Fibroblast of villous mesenchyme (primary cell): ENCODE measurements at regions not wholly inside any gene's neighbourhood (a gene's known extent, or its start where the extent isn't known, plus 50 kb on each side); places are given as distances from the start of the nearest gene placed in this dataset.

Experiments used
- DNase-seq: peaks from one replicate; pipeline ENCODE4 v3.0.0-alpha.2; 2010; ENCODE audit warnings: low read depth
- H3K4me3 ChIP-seq: 2 replicates; pipeline ENCODE4 v1.5.1; 2011; ENCODE audit warnings: low read depth, mild to moderate bottlenecking, low read length
- TF ChIP-seq, protein P1 (sequence below): IDR thresholded peaks from 2 replicates; pipeline ENCODE4 v1.5.1; 2012; ENCODE audit warnings: low read depth, mild to moderate bottlenecking, low read length; ENCODE audit not compliant: insufficient read depth

DNA sequence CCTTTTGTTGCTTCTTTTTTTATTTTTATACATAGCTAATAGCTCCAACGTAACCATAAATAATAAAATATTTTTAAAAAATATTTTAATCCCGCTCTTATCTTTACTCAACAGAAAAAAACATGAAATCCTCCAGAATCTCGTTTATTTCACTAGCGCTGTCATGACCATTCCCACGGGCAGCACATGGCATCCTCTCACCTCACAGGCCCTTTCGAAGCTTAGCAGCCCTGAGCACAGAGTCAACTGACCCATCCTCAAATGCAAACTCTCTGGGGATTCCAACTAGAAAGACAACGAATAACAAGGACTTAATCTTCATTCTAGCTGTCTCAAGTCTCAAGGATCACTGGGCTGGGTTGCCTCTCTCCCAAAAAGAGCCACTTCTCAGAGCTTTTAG lies 285.9 kb upstream of the PPARGC1A start:
- no peak for DNase-seq
- TF ChIP-seq, protein P1, sequence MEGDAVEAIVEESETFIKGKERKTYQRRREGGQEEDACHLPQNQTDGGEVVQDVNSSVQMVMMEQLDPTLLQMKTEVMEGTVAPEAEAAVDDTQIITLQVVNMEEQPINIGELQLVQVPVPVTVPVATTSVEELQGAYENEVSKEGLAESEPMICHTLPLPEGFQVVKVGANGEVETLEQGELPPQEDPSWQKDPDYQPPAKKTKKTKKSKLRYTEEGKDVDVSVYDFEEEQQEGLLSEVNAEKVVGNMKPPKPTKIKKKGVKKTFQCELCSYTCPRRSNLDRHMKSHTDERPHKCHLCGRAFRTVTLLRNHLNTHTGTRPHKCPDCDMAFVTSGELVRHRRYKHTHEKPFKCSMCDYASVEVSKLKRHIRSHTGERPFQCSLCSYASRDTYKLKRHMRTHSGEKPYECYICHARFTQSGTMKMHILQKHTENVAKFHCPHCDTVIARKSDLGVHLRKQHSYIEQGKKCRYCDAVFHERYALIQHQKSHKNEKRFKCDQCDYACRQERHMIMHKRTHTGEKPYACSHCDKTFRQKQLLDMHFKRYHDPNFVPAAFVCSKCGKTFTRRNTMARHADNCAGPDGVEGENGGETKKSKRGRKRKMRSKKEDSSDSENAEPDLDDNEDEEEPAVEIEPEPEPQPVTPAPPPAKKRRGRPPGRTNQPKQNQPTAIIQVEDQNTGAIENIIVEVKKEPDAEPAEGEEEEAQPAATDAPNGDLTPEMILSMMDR = no peak
- H3K4me3 ChIP-seq = no peak overlapping the region

DNA sequence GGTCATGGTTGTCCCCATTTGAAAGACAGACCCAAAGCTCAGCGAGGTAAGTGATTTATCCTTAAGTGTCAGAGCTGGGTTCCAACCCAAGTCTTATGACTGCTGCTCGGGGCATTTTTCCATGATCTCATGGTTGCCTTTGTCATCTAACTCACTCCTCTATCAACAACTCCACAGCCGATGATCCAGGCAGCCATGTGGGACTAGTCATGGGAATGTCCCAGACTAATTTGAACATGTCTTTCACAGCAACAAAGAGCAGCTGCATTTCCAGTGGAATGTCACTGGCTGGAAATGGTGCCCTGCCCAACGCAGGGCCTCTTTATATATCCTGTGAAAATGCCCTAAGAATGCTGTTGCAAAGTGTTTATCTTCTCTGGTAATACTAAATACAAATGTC lies 284.8 kb upstream of the PPARGC1A start:
- H3K4me3 ChIP-seq = no peak overlapping the region
- DNase-seq = peak; percentile 1
- TF ChIP-seq, protein P1 = no peak

DNA sequence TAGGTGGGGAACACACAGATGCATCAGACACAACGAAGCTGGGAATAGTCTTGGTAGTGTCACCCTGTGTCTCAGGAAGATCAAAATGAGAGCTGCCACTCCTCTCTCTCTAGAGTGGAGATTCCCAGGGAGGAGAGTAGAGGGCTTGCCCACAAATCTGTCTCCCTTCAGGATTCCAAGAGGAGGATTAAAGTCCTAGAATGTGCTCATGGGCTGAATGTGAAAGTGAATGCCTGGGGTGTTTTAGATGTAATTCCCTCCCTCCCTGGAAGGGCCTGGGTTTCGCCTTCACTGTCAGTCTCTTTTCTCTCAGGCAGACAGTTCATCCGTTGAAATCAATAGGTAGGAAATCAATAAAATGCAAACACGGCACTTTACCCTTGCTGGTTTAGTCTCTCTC lies 282.6 kb upstream of the PPARGC1A start:
- TF ChIP-seq, protein P1 = no peak
- no peak overlapping the region for H3K4me3 ChIP-seq
- no peak for DNase-seq

DNA sequence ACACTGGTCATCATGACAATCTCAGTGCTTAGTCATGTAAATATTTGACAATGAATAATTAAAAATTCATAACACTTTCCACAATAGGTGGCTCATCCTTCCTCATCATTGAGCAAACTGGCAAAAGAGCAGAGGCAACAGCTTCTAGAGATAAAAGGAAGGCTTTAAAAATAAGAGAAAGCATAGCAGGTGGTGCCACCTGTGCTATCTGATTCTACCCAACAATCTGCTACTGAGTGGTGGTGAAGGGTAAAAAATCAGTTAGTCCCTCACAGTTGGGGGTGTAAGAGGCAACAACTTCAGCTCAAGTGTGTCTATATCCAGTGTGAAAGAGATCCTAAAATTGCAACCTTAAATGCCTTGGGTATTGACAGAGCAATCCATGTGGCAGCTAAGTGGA lies 280.1 kb upstream of the PPARGC1A start:
- no peak overlapping the region for H3K4me3 ChIP-seq
- DNase-seq = no peak
- TF ChIP-seq, protein P1 = no peak

DNA sequence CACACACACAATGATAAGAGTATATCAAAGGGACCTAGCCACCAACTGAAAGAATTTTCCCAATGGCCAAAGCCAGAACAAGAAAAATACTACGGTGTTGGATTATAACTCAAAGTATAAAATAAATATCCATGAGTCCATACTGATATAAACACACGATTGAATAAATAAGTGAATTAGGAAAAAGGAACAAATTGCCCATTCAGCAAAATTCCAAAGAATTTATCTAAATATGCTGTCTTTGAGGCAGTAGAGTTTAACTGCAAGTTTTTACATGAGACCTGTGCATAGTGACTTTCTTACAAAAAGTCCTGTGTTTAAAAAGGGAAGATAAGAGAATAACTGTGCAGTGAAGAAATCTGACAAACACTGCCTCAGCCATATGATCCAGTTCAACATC lies 278.8 kb upstream of the PPARGC1A start:
- TF ChIP-seq, protein P1 = no peak
- no peak for DNase-seq
- H3K4me3 ChIP-seq = no peak overlapping the region

DNA sequence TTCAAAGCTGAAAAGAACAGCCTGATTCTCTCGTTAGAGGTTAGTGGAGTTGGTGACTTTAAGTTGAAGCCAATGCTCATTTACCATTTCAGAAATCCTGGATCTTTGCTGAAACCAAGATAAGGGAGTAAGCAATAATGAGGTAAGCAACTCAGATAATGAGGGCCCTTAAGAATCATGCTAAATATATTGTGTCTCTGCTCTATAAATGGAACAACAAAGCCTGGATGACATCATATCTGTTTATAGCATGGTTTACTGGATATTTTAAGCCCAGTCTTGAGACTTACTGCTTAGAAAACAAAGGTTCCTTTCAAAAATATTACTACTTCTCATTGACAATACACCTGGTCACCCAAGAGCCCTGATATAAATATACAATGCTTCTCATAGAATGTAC lies 276.7 kb upstream of the PPARGC1A start:
- DNase-seq = no peak
- TF ChIP-seq, protein P1 = no peak
- H3K4me3 ChIP-seq = no peak overlapping the region

DNA sequence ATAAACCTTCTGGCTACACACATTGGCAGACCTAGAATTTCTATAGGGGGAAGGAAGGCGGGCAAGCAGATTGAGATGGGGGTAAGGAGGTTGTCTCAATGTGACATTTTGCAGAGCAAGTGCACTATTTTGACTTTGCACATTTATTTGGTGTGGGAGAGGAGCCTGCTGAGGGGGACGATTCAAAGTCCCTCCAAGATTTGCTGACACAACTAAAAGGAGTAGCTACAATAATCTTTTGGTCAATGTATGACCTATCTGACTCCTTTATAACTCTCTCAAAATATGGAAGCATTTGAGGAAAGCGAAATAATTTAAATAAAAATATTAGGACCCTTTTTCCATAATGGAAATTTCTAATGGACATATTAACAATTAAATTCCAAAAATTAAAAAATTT lies 274.9 kb upstream of the PPARGC1A start:
- no peak for DNase-seq
- H3K4me3 ChIP-seq = no peak overlapping the region
- TF ChIP-seq, protein P1 = no peak
